Osteocyte (in vitro differentiated cells): ENCODE measurements at regions not wholly inside any gene's neighbourhood (a gene's known extent, or its start where the extent isn't known, plus 50 kb on each side); places are given as distances from the start of the nearest gene placed in this dataset.
"Not testable (repeated sequence)": the region's sequence is repeated elsewhere in the genome, so short reads cannot be mapped to it uniquely, and the experiment has no call there.

Source experiments
- DNase-seq: peaks from one replicate; pipeline ENCODE4 v3.0.0; 2021; ENCODE audit warnings: mixed read lengths; ENCODE audit not compliant: unreplicated experiment; ENCODE audit errors: extremely low spot score
- H3K27ac Mint-ChIP-seq: one replicate; pipeline ENCODE4 v1.8.0; 2021; ENCODE audit warnings: mild to moderate bottlenecking, mixed read lengths; ENCODE audit not compliant: unreplicated experiment
- H3K27me3 Mint-ChIP-seq: one replicate; pipeline ENCODE4 v1.8.0; 2021; ENCODE audit warnings: mixed read lengths; ENCODE audit not compliant: unreplicated experiment
- H3K36me3 Mint-ChIP-seq: one replicate; pipeline ENCODE4 v1.8.0; 2021; ENCODE audit warnings: mixed read lengths; ENCODE audit not compliant: unreplicated experiment
- H3K4me1 Mint-ChIP-seq: one replicate; pipeline ENCODE4 v1.8.0; 2021; ENCODE audit warnings: mixed read lengths; ENCODE audit not compliant: unreplicated experiment
- H3K4me3 Mint-ChIP-seq: one replicate; pipeline ENCODE4 v1.8.0; 2021; ENCODE audit warnings: mild to moderate bottlenecking, moderate library complexity, mixed read lengths; ENCODE audit not compliant: unreplicated experiment
- H3K9me3 Mint-ChIP-seq: one replicate; pipeline ENCODE4 v1.8.0; 2021; ENCODE audit warnings: mixed read lengths; ENCODE audit not compliant: unreplicated experiment
- TF ChIP-seq, protein P1 (sequence below): fragments of 200-600 bp; sonication (generic); IDR thresholded peaks from 2 replicates; pipeline ENCODE4 v1.5.0; 2021; ENCODE audit warnings: antibody characterized with exemption, mild to moderate bottlenecking, moderate library complexity

DNA sequence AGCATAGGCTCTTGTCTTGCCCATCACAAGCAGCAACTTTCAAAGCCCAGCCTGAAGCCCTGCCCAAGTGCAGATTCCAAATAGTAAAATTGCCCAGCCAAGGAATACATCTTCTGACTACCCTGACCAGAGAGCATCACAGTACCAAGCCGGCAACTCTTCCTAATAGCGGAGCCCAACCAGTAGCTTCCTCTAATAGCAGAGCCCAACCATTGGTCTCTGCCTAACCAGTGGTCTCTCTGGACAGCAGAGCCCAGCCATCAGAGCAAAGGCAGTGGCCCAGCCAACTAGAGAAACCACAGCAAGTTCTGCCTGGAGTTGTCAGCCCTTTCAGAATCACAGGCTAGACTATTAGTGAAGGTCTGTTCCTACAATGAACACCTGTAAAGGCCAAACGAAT, 285.6 kb downstream of the HGF start:
- Mint-ChIP-seq H3K27me3 (peaks cover 8% of the 10 kb centered on the region), H3K9me3 (peaks cover 7% of the 10 kb centered on the region), H3K4me1 (peaks cover 11% of the 10 kb centered on the region), H3K27ac (peak overlapping the region; percentile 62), H3K4me3 (no peak overlapping the region), H3K36me3 (peaks cover 2% of the 10 kb centered on the region)
- TF ChIP-seq, protein P1, sequence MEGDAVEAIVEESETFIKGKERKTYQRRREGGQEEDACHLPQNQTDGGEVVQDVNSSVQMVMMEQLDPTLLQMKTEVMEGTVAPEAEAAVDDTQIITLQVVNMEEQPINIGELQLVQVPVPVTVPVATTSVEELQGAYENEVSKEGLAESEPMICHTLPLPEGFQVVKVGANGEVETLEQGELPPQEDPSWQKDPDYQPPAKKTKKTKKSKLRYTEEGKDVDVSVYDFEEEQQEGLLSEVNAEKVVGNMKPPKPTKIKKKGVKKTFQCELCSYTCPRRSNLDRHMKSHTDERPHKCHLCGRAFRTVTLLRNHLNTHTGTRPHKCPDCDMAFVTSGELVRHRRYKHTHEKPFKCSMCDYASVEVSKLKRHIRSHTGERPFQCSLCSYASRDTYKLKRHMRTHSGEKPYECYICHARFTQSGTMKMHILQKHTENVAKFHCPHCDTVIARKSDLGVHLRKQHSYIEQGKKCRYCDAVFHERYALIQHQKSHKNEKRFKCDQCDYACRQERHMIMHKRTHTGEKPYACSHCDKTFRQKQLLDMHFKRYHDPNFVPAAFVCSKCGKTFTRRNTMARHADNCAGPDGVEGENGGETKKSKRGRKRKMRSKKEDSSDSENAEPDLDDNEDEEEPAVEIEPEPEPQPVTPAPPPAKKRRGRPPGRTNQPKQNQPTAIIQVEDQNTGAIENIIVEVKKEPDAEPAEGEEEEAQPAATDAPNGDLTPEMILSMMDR: no peak
- peak; percentile 85 for DNase-seq

DNA sequence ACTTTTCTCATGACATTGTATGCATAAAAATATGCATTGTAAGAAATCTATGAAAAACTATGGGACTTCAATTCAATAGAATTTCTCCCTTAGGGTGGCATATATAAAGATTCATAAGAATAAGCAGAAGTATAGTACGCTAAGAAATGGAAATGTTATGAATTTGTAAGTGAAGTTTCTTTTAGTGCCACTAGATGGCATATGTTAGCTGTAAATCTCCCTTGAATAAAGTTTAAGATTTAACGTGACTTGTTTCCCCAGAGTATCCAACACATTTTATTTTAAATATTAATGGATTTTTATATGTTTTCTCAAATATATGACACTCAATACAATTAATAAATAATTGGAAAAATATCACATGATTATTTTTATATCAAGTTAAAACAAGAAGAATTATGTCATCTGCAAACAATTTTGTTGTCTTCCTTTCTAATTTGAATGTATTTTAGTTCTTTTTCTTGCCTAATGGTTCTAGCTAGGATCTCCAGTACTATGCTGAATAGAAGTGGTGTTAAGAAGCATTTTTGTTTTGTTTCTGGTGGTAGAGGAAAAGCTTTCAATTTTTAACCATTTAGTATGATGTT, 287.2 kb downstream of the HGF start:
- DNase-seq: no peak
- H3K9me3 Mint-ChIP-seq: peaks cover 10% of the 10 kb centered on the region
- peaks cover 12% of the 10 kb centered on the region for H3K4me1 Mint-ChIP-seq
- TF ChIP-seq, protein P1: peak; percentile 68
- H3K4me3 Mint-ChIP-seq: no peak overlapping the region
- peaks cover 8% of the 10 kb centered on the region for H3K27me3 Mint-ChIP-seq
- H3K36me3 Mint-ChIP-seq: peaks cover 2% of the 10 kb centered on the region
- no peak overlapping the region for H3K27ac Mint-ChIP-seq

DNA sequence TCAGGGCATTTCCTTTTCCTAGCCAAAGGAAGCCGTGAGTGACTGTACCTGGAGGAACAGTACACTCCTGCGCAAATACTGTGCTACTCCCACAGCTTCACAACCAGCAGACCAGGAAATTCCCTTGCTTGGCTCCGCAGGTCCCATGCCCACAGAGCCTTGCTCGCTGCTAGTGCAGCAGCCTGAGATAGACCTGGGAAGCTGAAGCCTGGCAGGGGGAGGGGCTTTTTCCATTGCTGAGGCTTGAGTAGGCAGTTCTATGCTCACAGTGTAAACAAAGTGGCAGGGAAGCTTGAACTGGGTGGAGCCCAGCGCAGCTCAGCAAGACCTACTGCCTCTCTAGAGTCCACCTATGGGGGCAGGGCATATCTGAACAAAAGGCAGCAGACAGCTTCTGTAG, 291.2 kb downstream of the HGF start:
- H3K27me3 Mint-ChIP-seq: peaks cover 8% of the 10 kb centered on the region
- peaks cover 2% of the 10 kb centered on the region for H3K36me3 Mint-ChIP-seq
- no peak for DNase-seq
- no peak overlapping the region for H3K27ac Mint-ChIP-seq
- TF ChIP-seq, protein P1: no peak
- no peak overlapping the region for H3K4me3 Mint-ChIP-seq
- H3K4me1 Mint-ChIP-seq: peaks cover 4% of the 10 kb centered on the region
- peaks cover 10% of the 10 kb centered on the region for H3K9me3 Mint-ChIP-seq

DNA sequence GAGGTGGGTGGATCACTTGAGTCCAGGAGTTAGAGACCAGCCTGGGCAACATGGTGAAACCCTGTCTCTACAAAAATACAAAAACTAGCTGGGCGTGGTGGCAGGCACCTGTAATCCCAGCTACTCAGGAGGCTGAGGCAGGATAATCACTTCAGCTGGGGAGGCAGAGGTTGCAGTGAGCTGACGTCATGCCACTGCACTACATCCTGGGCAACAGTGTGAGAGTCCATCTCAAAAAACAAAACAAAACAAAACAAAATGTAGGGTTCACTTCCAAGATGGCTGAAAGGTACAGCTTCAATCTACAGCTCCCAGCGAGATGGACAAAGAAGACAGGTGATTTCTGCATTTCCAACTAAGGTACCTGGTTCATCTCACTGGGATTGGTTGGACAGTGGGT, 291.6 kb downstream of the HGF start:
- DNase-seq, H3K27ac Mint-ChIP-seq, H3K36me3 Mint-ChIP-seq, H3K27me3 Mint-ChIP-seq, H3K9me3 Mint-ChIP-seq, H3K4me1 Mint-ChIP-seq, H3K4me3 Mint-ChIP-seq: not testable (repeated sequence)

DNA sequence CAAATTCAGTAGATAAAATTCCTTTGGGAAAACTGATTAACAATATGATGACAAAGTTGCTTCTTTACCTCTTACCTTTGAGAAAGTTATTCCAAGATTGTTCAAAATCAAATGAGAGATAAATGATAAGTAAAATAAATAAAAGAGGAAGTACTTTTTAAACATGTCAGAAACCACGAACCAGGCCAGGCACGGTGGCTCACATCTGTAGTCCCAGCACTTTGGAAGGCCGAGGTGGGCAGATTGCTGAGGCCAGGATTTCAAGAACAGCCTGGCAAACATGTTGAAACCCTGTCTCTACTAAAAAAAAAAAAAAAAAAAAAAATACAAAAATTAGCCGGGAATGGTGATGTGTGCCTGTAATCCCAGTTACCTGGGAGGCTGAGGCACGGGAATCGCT, 296.6 kb downstream of the HGF start:
- no peaks in the 10 kb centered on the region for H3K36me3 Mint-ChIP-seq
- no peak overlapping the region for H3K4me3 Mint-ChIP-seq
- H3K27ac Mint-ChIP-seq: no peak overlapping the region
- H3K27me3 Mint-ChIP-seq: no peaks in the 10 kb centered on the region
- TF ChIP-seq, protein P1: no peak
- DNase-seq: no peak
- no peaks in the 10 kb centered on the region for H3K9me3 Mint-ChIP-seq
- peaks cover 5% of the 10 kb centered on the region for H3K4me1 Mint-ChIP-seq
